GF-D8 (cell line): ENCODE measurements at regions not wholly inside any gene's neighbourhood (a gene's known extent, or its start where the extent isn't known, plus 50 kb on each side); places are given as distances from the start of the nearest gene placed in this dataset.

Experiments
- DNase-seq: peaks from one replicate; lab custom pipeline; 2025; lab: John Stamatoyannopoulos, UW

DNA sequence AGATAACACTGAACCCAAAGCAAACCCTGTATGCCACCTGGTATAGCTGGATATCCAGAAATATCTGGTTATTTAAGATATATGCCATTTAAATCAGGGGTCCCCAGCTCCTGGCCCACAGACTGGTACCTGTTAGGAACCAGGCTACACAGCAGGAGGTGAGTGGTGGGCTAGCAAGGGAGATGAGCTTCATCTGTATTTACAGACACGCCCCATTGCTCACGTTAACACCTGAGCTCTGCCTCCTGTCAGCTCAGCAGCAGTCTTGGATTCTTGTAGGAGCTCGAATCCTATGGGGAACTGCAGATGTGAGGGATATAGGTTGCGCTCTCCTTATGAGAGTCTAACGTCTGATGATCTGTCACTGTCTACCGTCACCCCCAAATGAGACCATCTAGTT lies 646.6 kb downstream of the TLE4 start:
- DNase-seq = no peak

DNA sequence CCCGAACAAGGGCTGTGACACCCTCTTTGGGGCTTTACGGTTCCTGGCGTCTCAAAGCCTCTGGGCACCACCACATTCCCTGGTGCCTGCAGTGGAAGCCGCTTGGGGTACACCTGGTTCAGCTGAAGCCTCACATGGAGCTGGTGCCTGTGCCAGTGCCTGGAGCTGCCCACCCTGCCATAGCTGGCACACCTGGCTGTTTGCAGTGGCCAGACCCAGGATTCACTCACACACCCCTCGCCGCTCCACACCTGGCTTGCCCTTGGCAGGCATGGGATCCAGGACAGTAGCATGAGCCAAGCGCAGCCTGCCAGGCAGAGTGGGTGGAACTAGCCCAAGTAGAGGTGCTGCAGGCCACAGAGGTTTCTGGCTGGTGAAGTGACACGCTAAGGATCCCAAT lies 641.8 kb downstream of the TLE4 start:
- DNase-seq = no peak

GRCh38 chr9:80208696-80209095 lies 636.9 kb downstream of the TLE4 start:
- DNase-seq = no peak

GRCh38 chr9:80204054-80204453 lies 632.3 kb downstream of the TLE4 start:
- DNase-seq = no peak

- no peak for DNase-seq
Measured at GRCh38 chr9:80197661-80198060, 625.9 kb downstream of the TLE4 start.

- DNase-seq = no peak
Measured at GRCh38 chr9:80191108-80191507, 619.3 kb downstream of the TLE4 start.

GRCh38 chr9:80188579-80188978 lies 616.8 kb downstream of the TLE4 start:
- DNase-seq = no peak

DNA sequence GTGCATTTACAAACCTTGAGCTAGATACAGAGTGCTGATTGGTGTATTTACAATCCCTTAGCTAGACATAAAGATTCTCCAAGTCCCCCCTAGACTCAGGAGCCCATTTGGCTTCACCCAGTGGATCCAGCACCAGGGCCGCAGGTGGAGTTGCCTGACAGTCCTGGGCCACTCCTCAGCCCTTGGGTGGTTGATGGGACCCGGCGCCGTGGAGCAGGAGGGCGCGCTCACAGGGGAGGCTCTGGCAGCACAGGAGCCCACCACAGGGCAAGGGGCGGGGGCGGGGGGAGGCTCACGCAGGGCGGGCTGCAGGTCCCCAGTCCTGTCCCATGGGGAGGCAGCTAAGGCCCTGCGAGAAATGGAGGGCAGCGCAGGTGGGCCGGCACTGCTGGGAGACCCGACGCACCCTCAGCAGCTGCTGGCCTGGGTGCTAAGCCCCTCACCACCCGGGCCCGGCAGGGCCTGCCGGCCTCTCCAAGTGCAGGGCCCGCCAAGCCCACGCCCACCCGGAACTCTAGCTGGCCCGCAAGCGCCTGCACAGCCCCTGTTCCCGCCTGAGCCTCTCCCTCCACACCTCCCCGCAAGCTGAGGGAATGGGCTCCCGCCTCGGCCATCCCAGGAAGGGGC lies 613.5 kb downstream of the TLE4 start:
- DNase-seq = no peak

DNA sequence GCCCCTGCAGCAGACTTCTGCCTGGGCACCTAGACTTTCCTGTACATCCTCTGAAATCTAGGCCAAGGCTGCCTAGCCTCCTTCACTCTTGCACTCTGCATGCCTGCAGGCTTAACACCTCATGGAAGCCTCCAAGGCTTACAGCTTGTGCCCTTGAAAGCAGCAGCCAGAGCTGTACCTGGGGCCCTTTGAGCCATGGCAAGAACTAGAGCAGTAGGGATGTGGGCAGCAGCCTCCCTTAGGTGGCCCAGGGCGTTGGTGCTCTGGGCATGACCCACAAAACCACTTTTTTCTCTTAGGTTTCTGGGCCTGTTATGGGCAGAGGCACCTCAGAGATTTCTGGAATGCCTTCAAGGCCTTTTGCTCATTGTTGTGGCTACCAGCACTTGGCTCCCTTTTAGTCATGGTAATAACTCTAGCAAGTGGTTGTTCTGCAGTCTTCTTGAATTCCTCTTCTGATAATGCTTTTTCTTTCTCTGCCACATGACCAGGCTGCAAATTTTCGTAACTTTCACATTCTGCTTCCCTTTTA lies 606.2 kb downstream of the TLE4 start:
- DNase-seq = no peak

- DNase-seq = no peak
Measured at GRCh38 chr9:80175286-80176150, 603.8 kb downstream of the TLE4 start.

GRCh38 chr9:80163889-80164288 lies 592.1 kb downstream of the TLE4 start:
- no peak for DNase-seq

GRCh38 chr9:80158554-80159170 lies 586.9 kb downstream of the TLE4 start:
- no peak for DNase-seq

DNA sequence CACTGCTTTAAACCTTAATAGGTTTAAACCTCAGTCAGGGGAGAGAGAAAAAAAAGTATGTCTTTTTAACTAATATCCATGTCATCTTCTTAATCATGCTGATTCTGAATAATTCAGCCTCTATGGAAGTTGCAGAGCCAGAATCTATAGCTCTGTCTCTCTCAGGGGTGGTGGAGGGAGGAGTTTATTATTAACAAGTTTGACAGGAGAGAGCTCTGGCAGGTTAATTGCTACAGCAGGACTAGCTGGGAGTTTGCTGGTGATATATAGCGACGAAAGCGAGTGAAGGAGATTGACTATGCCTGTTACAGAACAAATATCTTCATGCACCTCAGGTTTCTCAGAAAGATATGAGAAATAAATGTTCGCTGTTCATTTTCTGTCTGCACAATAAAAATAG lies 586.4 kb downstream of the TLE4 start:
- DNase-seq = no peak

DNA sequence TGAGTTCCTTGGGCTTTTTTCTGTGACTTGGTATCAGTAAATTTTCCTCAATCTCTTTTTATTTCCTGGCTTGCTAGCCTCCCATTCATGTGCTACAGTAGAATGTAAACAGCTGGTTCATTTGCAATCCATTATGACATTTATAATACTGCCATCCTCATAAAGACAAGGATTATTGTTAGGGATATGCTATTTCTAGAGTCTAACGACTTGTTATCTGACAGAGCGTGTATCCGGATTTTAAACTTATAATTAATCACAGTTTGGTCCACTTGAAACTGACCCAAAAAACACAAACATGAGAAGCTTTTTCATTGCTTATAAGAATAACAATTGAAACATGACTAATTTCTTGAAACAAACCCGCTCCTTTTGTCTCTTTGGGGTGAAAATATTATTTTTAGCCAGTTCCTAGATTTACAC lies 585.8 kb downstream of the TLE4 start:
- DNase-seq = no peak

DNA sequence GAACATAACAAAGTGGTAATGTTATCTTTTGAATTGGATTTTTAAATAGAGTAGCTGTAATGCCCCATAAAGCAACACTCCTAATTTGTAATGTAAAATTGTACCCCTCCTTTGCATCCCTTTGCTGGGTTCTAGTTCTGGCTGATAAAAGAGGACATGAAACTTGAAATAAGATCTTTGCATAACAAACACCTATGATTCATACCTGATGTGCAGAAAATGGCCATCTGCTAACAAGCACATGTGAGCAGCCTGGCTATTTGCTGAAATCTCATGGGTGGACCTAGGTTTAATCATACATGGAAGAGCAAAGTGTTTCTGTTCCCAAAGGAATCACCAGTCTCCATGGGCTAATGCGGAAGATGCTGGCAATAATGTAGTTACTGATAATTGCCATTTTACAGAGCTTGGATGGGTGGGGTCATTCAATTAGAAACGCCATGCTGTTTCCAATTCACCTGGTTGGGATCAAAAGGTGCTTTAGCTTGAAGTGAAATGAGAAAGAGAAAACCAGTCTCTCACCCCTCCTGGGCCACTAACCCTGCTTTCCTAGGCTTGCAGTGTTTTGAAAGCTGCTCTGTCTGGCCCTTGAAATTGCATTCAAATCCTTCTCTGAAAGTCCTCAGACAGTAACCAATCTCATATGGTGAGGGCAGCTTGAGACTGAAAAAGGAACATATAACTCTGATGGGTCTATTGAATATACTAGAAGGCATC lies 585.1 kb downstream of the TLE4 start:
- no peak for DNase-seq

DNA sequence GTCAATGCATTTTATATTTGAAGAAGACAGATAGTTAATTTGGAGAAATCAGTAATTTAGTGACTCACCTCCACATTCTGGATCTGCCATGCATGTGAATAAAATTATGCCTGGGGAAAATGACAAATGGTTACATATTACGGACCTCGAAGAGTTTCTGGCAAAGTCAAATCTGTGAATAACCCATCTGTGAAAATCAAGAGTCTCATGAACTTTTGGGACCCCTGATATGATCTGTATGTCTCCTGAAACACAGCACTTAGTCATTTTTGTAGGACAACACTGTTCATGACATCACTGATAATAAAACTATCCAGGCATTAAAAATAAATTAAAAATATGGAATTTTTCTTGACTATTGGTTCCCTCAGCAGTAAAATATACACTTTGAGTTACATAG lies 584.5 kb downstream of the TLE4 start:
- no peak for DNase-seq

- no peak for DNase-seq
Measured at GRCh38 chr9:80147866-80148265, 576.1 kb downstream of the TLE4 start.

- DNase-seq = no peak
Measured at GRCh38 chr9:80146466-80146865, 574.7 kb downstream of the TLE4 start.

GRCh38 chr9:80144856-80145255 lies 573.1 kb downstream of the TLE4 start:
- no peak for DNase-seq

GRCh38 chr9:80144406-80144805 lies 572.6 kb downstream of the TLE4 start:
- no peak for DNase-seq

GRCh38 chr9:80143899-80144298 lies 572.1 kb downstream of the TLE4 start:
- DNase-seq = no peak

GRCh38 chr9:80134487-80134886 lies 562.7 kb downstream of the TLE4 start:
- no peak for DNase-seq
